BE2C (cell line): ENCODE measurements at regions not wholly inside any gene's neighbourhood (a gene's known extent, or its start where the extent isn't known, plus 50 kb on each side); places are given as distances from the start of the nearest gene placed in this dataset.
"Not testable (repeated sequence)": the region's sequence is repeated elsewhere in the genome, so short reads cannot be mapped to it uniquely, and the experiment has no call there.

Experiments
- DNase-seq: peaks from one replicate; pipeline ENCODE4 v3.0.0-alpha.2; 2020
- H3K27me3 ChIP-seq: fragments of 250-450 bp; sonication (Bioruptor Pico); 2 replicates; pipeline ENCODE4 v1.5.1; 2020; ENCODE audit warnings: mild to moderate bottlenecking
- H3K36me3 ChIP-seq: fragments of 250-450 bp; sonication (Bioruptor Pico); 2 replicates; pipeline ENCODE4 v1.5.1; 2020; ENCODE audit warnings: mild to moderate bottlenecking
- H3K4me1 ChIP-seq: fragments of 250-450 bp; sonication (Bioruptor Pico); 2 replicates; pipeline ENCODE4 v1.5.1; 2020
- H3K4me3 ChIP-seq: 2 replicates; pipeline ENCODE4 v1.5.1; 2011; ENCODE audit warnings: low read depth, low read length
- H3K9me3 ChIP-seq: fragments of 250-450 bp; sonication (Bioruptor Pico); 2 replicates; pipeline ENCODE4 v1.5.1; 2020

DNA sequence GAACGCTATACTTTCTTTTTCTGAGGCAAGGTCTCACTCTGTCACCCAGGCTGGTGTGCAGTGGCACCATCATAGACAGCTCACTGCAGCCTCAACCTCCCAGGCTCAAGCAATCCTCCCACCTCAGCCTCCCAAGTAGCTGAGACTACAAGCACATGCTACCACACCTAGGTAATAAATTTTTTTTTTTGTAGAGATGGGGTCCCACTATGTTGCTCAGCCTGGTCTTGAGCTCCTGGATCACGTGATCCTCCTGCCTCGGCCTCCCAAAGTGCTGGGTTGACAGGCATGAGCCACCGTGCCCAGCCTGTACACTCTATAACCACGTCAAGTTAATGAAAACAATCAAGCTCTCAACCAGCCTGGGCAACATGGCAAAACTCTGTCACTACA lies 127.1 kb upstream of the VOPP1 start:
- not testable (repeated sequence) for H3K9me3 ChIP-seq, DNase-seq, H3K4me3 ChIP-seq, H3K27me3 ChIP-seq, H3K36me3 ChIP-seq, H3K4me1 ChIP-seq

DNA sequence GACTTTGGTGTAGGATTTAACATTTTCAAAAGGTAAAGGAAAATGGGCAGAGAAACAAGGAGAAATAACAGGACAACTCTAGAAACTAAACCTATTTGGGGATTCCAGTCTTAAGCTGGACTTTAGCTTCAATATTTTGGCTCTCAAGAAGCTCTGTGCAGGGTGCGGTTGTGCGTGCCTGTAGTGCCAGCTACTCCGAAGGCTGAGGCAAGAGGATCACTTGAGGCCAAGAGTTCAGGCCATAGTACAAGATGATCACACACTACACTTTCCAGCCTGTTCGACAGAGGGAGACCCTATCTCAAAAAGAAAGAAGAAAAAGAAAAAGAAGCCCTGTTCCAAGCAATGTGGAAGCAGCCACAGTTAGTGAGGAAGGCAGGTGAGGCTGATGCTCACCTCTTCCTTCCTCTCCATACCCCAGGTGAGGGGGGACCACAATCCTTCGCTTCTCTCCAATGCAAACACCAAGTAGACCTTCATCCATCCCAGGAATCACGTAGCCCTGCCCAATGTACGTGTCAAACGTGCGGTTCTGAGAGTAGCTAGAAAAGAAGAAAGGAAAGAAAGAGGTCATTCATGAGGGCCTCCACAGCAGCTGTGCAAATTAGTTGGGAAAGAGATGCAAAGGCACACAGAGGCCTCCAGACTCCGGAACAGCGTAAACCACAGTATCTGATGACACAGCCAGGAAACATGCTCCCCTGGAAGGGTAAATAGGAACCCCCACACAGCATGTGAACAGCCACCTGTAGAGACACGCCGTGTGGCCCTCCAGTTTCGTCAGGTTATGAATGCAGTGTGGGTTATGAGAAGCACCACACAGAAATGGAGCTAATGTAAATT lies 126.5 kb upstream of the VOPP1 start:
- H3K9me3 ChIP-seq, H3K36me3 ChIP-seq, H3K4me1 ChIP-seq, DNase-seq, H3K27me3 ChIP-seq, H3K4me3 ChIP-seq: not testable (repeated sequence)

GRCh38 chr7:55695893-55696701 lies 123.8 kb upstream of the VOPP1 start:
- H3K4me1 ChIP-seq, DNase-seq, H3K36me3 ChIP-seq, H3K9me3 ChIP-seq, H3K4me3 ChIP-seq, H3K27me3 ChIP-seq: not testable (repeated sequence)

GRCh38 chr7:55694484-55694883 lies 122.2 kb upstream of the VOPP1 start:
- not testable (repeated sequence) for H3K36me3 ChIP-seq, DNase-seq, H3K4me1 ChIP-seq, H3K4me3 ChIP-seq, H3K9me3 ChIP-seq, H3K27me3 ChIP-seq

DNA sequence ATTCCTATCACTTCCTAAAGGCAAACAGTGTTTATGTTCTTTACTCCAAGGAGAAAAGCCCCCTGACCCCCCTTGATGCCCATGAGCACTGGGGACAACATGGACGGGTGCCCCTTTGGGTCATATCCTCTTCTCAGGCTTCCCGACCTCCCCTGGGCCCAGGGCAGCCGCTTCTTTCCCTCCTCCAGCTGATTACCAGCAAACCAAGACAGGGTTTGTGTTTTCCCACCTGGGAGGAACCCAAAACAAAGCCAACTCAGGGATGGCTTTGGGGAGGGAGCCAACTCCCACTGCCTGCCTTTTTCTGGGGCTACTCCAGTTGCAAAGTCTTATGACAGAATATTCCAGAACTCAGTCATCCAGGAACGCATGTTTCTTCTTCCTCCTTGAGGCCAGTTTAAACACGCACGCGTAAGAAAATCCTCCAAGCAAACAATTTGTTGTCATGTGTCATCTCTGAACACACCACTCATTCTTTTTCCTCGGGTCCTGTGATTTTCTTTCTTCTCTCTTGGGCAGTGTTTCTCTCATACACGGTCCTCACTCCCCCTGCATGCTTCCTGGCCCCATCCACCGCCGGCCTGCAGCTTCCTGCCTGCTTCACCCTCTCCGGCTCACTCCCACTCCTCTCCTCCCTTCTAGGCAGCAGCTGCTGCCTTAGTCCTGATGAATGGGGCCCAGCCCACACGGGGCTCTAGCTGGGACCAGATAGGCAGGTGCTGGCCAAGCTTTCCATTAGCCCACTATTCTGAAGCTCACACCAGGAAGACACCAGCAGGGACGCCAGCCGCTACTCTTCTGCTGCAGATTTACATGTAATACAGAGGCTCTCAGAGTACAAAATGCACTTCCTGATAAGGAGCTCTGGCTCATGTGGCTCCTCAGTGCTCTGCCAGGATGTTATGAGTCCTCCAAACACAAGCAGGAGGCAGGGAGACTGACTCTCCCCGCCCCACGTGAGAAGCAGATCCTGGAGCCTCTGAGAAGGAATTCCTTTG lies 116.7 kb upstream of the VOPP1 start:
- not testable (repeated sequence) for H3K4me3 ChIP-seq

GRCh38 chr7:55688261-55688660 lies 116.0 kb upstream of the VOPP1 start:
- not testable (repeated sequence) for H3K4me3 ChIP-seq, H3K36me3 ChIP-seq

More for the DNA sequence above, 116.7 kb upstream of the VOPP1 start:
- not testable (repeated sequence) for H3K9me3 ChIP-seq, DNase-seq, H3K36me3 ChIP-seq, H3K27me3 ChIP-seq, H3K4me1 ChIP-seq

DNA sequence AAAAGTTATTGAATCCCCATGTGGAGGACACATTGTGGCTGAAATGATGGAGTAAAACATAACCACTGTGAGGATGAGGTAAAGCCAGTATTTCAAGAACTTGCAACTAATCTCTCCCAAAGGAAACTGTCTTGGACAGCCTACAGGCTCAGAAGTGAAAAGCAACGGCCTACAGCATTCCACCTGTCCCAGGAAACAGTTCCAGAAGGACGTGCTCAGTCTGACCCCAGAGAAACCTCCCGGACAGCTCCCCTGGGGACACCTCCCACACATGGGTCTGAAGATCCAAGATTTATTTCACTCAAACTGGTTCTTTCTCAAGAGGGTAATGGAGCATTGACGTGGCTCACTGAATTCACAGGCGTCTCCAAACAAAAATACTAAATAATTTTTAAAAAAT lies 115.0 kb upstream of the VOPP1 start:
- H3K4me1 ChIP-seq, H3K9me3 ChIP-seq, H3K4me3 ChIP-seq, H3K27me3 ChIP-seq, DNase-seq, H3K36me3 ChIP-seq: not testable (repeated sequence)

More at GRCh38 chr7:55688261-55688660, 116.0 kb upstream of the VOPP1 start:
- not testable (repeated sequence) for DNase-seq, H3K9me3 ChIP-seq, H3K4me1 ChIP-seq, H3K27me3 ChIP-seq

DNA sequence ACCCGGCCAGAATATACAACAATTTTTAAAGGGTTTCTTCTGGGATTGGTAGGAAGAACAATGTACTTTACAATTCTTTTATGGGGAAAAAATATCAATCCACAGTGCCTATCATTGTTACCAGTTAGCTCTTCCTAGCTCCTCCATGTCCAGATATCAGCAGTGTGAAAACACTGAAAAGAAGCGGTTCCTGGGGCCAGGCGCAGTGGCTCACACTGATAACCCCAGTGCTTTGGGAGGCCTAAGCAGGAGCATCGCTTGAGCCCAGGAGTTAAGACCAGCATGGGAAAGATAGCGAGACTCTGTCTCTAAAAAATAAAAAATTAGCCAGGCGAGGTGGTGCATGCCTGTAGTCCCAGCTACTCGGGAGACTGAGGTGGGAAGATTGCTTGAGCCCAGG lies 114.5 kb upstream of the VOPP1 start:
- H3K27me3 ChIP-seq, H3K9me3 ChIP-seq, H3K4me1 ChIP-seq, DNase-seq, H3K36me3 ChIP-seq, H3K4me3 ChIP-seq: not testable (repeated sequence)

DNA sequence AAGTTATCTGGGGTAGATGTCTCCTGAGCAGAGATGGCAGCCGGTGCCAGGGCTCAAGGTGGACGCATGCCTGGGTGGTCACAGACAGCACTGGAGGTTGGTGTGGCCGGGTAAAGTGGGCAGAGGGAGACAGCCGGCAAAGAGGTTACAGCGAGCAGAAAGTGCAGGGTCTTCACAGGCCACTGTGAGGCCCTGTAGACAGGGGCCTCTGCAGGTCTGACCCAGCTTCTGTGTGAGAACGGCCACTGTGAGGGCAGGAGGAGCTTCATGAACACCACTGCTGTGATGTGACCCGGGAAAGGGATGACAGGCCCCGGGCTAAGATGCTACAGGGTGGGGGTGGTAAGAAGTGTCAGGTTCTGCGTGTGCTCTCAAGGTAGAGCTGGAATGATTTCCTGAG lies 111.2 kb upstream of the VOPP1 start:
- not testable (repeated sequence) for H3K4me1 ChIP-seq, H3K9me3 ChIP-seq, H3K4me3 ChIP-seq, H3K27me3 ChIP-seq, DNase-seq, H3K36me3 ChIP-seq

DNA sequence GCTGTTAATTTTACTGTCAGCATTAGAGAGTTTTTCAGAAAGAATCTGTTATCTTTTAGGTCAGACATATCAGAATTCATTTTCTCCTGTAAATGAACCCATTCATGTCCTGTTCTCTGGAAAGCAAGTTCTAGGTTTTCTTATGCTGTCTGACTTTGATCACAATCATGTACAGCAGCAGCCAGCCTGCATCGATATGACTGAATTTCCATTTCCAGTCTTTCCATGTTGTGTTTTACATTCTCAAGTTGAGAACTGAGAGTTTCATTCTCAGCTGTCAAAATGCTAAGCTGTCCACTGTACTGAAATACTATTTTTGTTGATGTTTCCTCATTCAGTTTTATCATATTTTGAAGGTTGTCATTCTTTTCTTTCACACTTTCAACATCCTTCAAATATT lies 103.3 kb upstream of the VOPP1 start:
- H3K4me1 ChIP-seq, H3K9me3 ChIP-seq, DNase-seq, H3K27me3 ChIP-seq, H3K36me3 ChIP-seq, H3K4me3 ChIP-seq: not testable (repeated sequence)

DNA sequence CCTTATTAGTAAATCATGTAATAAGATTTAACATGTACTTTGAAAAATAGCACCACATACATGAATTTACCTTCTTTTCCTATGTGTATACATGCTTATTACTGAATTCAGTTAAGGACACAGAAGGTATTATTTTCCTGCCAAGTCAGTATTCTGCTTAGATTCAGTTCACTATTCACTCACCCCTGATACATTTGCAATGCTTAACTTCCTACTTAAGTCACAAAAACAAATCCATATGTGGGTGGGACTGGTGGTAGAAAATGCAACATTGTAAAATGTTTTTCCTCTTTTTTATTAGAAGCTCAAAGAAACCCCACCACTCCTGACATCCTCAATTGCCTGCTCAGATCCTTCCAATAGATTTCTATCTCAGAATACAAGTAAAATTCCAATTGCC lies 101.2 kb upstream of the VOPP1 start:
- not testable (repeated sequence) for H3K4me1 ChIP-seq, H3K36me3 ChIP-seq, H3K27me3 ChIP-seq, H3K9me3 ChIP-seq, H3K4me3 ChIP-seq, DNase-seq

DNA sequence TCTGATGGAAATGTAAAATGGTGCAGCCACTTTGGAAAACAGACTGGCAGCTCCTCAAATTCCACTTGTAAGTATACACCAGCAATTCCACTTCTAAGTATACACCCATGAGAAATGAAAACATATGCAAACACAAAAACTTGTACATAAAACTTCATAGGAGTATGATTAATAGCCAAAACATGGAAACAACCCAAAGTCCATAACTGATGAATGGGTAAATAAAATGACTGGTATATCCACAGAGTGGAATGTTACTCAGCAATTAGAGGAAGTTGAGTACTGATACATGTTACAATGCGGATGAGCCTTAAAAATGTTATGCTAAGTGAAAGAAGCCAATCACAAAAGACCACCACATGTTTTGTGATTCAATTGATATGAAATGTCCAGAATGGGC lies 99.8 kb upstream of the VOPP1 start:
- H3K36me3 ChIP-seq, H3K9me3 ChIP-seq, DNase-seq, H3K27me3 ChIP-seq, H3K4me3 ChIP-seq, H3K4me1 ChIP-seq: not testable (repeated sequence)
